HG03064 (cell line): ENCODE measurements at regions not wholly inside any gene's neighbourhood (a gene's known extent, or its start where the extent isn't known, plus 50 kb on each side); places are given as distances from the start of the nearest gene placed in this dataset.

Experiments
- ATAC-seq: cut with Tn5 transposase; IDR thresholded peaks from one replicate; pipeline ENCODE4 v1.9.1; 2021; ENCODE audit warnings: low read depth; ENCODE audit not compliant: unreplicated experiment

DNA sequence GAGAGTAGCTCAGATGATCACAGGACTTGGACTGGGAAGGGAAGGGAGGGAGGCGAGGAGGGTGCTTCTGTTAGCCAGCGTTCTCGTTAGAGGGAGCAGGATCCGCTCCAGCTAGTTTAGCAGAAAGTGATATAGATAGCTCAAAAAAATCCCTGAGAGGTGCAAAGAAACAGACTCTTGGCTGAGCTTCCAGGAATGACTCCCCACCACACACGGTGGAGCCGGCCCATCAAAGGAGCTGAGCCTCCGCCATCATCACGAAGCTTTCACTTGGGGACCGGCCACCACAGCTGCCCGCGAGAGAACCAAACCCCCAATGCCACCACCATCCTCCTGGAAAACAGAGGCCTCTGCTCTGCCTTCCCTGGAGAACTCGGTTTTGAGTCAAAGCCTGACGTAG is 124.6 kb upstream of the BCL2L14 start:
- no peak for ATAC-seq

- ATAC-seq: no peak
Observed at GRCh38 chr12:11947213-11947612, 123.5 kb upstream of the BCL2L14 start.

DNA sequence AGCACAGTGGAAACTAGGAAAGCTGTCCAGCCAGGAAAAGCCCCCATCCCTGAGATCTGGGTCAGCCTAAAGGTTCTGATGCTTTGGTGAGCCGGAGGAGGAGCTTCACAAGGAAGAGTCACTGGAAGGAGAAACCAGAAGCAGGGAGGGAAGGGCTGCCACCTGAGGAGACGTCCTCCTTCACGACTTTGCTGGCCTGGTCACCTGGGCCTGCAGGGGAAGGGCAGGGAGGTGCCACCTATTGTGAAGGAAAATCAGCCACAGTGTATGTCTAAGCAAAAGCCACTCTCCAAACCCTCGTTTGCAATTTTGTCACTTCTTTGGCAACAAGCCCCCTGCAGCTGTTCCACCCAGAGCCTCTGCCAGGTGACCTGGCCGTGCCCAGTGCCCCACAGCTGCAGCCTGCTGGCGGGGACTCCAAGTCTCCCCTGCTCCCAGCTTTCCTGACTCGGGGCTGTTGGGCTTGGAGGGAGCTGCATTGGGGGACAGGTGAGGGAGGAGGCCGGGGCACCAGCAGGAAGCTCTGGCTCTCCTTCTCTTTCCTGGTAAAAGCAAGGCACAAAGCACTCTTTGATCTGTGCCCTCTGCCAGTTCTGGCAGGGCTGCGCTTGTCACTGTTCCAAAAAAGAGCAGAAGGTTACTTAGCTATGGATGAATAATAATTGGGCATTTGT is 120.9 kb upstream of the BCL2L14 start:
- ATAC-seq: no peak

DNA sequence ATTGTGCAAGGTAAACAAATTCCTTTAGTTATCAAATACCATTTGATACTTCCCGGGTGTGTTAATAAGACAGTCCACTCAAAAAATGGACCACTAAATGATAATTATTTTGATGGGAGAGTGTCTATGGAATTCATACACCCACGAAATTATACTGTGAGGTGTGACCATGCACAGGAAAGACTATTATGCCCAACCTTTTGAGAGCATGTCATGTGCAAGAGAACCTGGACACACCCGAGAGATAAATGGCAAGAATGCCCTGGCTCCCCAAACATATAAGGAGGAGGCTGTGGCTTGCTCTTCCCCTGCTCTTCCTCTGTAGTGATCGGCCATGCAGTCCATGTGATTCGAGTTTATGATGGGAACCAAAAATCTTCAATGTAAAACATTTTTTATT is 119.5 kb upstream of the BCL2L14 start:
- no peak for ATAC-seq

DNA sequence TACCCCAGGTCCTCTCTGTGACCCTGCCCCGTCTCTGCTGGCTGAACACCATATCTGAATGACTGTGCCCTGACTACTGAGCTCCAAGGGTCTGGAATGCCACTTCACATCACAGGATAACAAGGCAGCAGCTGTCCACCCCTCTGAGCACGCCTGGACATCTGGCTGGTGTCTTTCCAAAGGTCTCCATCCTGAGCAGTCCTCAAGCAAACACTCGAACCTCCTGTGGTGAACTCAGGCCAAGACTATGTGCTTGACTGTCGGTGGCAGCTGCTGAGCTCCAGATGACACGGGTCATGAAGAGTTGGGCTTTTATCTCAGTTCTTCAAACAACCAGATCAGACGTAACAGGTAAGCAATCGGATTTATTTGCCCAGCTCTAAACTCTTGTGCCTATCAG is 117.2 kb upstream of the BCL2L14 start:
- no peak for ATAC-seq

DNA sequence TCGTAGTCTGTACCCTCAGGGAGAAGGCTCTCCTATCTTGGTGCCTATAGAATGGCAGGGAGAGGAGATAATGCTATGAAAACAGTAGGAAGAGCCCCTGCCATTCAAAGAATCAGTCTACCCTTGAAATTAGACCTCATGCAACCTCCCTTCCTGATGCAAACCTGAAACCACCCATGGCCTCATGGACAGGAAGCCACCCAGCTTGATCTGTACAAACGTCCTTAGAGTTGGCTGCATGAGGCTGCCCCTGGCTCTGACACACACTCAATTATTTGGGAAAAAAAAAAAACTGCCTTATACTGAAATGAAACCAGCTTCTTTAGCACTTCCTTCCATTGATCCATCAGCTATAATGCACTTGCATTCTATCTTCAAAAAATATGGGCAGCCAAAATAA is 116.6 kb upstream of the BCL2L14 start:
- no peak for ATAC-seq

DNA sequence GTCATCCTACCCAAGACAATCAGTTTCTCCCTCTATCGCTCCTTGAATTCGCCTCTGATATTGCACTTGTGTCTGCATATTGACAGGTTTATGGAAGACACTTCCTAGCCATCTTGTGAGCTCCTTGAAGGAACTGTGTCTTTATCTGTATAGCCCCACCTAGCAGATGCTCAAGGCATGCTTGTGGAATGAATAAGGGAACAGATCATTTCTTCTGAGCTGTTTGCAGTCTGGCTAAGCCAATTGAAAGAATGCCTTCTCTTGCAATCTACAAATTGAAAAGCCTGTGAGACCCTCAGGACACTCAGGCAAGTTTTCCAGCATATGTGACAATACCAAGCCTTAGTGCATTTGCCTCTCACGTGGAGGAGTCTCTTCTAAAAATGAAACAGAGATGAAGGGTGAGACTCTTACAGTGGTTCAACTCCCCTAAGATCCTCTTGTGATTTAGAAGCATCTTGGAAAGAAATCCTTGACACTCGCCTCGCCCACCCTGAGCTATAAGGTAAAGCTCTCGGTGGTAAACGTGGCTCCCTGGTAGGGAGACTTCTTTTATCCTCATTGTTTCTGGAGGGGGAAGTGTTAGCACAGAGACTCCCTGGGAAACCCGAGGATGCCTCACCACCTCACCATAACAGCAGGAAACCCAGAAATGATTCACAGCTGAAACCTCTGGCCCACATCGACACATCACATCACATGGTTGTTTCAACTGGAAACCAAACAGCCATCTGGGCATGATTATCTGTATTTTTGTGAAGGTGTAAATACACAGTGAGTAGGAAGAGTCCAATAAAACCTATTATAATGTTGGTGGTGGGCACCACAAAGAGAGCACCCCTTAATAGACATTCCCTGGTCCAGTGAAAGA is 112.3 kb upstream of the BCL2L14 start:
- no peak for ATAC-seq

DNA sequence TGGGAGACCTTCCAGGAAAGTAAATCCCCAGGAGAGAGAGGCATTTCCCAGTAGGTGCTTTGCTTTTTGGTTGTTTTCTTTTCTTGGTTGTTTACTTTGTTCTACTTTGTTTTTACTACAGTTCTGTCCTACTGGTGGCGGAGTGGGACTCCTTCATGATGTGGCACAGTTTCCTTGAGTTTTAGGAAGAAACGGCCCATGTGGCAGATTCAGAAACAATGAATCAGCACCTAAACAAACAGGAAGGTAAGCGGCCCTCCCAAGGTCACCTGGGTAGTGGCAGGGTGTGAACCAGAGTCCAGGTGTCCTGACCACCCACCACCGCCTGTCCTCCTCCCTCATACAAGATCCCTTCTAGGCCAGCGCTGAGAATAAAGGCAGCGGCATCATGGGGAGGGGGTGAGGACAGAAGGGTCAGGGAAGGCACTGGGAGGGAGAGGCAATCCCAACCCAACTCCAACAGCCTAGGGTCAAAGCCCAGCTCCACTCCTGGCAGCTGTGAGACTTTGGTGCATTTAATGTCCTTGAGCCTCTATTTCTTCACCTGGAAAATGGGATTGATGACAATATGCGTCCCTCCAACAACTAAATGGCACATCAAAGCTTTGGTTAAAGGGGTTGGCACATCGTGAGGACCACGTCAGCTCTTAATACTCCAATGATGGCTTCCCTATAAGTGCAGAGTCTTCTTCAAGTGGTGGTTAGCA is 111.5 kb upstream of the BCL2L14 start:
- ATAC-seq: no peak

DNA sequence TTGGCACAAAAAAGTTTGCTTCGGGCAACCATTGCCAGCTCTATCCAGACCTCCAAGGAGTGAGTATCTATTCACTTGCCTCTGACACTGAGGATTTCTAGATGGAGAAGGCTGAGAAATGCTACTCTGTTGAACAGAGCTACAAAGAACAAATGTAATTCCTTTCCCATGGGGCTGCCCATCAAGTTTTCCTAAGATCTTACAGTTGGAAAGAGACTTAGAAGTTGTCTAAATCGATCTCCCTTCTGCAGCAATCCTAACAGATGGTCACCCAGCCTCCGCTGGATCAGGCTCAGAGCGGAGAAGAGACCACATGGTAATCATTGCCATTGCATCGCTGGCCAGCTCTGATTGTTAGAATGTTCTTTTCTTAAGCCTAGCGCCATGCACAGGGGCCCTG is 110.1 kb upstream of the BCL2L14 start:
- ATAC-seq: no peak

GRCh38 chr12:11961686-11962085 is 109.1 kb upstream of the BCL2L14 start:
- ATAC-seq: no peak

DNA sequence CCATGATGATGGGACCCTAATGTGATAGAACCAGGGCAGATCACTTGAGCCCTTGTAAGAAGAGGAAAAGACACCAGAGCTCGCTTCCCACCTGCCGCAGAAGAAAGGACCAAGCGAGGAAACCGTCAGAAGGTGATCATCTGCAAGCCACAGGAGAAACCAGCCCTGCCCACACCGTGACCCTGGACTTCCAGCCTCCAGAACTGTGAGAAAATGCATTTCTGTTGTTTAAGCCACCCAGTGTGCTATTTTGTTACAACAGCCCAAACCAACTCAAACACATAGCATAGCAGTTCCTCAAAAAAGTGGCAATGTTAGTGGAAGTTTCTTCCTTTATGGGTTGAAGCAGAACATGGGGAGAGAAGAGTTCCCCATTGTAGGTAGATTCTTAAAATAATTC is 107.9 kb upstream of the BCL2L14 start:
- no peak for ATAC-seq

- ATAC-seq: no peak
Observed at GRCh38 chr12:11963841-11964471, 106.8 kb upstream of the BCL2L14 start.

DNA sequence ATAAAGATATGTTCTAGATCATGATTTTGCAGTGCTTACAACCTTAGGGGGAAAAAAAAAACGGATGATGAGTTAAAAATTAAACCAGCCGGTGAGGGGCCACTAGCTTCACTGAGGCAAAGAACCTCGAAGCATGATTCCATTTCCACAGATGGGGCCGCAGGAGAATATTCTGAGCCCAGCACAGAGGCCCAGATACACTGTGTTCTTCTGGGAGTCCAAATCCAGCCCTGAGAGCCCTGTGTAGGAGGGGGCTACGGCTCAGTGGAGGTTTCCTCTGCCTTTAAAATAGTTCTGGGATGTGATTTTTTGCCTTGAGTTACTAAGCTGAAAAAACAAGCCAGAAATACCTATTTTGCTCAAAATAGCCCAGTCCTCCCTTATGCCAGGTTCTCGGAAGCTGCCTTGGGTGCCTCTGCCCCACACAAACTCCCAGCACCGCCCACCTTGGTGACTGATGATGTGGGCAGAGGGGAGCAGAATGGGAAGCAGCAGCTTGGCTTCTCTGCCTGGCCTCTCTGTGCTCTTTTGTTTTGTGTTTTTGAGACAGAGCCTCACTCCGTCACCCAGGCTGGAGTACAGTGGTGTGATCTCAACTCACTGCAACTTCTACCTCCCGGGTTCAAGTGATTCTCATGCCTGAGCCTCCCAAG is 105.4 kb upstream of the BCL2L14 start:
- ATAC-seq: no peak

DNA sequence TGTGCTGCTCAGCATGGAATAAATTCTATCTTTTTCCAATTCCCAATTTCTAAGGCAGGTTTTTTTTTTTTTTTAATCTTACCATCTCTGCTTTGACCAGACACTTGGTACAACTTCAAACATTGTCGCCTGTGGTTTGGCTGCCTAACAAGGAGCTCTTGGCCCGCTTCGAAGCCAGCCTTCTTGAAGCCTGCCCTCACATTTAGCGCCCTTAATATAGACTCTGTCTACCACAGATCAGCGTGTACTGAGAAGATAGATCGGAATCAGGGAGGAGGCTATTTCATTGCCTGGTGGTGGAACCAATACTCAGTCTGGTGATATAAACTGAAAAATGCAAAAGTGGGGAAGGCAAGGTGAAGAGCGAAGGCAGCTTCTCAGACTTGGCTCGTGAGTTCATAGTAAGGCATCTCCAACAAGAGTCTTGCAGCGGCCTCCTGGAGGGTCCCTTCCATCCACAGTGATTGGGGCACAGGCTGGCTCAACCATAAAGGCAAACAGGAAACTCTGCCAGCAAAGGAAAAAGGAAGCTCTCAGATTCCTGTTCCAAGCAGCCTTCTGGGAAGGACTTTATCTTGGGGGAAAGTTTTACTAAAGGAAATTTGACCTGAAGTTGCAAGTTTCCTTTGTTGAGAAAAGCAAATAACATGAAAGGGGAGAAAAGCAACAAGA is 103.2 kb upstream of the BCL2L14 start:
- no peak for ATAC-seq

DNA sequence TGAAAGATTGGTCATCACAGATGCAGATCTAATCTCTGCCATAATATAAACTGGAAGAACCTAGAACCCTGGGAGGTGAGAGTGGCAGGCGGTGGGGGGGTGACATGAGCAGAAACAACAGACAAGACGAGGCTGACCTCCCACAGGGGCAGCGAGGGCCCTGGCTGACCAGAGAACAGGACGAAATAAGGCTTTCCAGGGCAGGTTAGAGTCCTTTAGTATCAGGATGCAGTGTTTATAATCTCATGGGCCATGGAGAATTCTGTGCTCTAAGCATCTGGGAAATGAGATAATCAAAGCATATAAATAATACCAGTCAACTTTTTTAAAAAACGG is 102.7 kb upstream of the BCL2L14 start:
- no peak for ATAC-seq

- no peak for ATAC-seq
Observed at GRCh38 chr12:11968516-11968915, 102.2 kb upstream of the BCL2L14 start.

GRCh38 chr12:11969437-11970154 is 101.1 kb upstream of the BCL2L14 start:
- ATAC-seq: peak; percentile 78

DNA sequence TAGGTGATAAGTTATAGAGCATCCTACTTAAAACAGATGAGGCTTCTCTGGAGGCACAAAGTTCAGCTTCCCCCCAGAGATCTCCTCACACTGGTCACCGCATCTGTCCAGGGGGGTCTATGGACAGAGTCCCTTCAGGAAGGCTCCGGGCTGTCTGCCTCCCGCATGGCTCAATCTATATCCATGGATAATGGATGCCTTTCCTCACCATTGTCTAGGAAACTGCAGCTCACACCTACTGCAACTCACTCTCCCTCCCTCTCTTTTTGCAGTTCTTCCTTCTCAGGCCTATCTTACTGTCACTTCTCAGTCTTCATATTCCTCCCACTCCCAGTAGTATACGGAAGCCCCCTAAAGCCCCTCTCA is 100.6 kb upstream of the BCL2L14 start:
- ATAC-seq: no peak

GRCh38 chr12:11973396-11973795 is 97.3 kb upstream of the BCL2L14 start:
- no peak for ATAC-seq

DNA sequence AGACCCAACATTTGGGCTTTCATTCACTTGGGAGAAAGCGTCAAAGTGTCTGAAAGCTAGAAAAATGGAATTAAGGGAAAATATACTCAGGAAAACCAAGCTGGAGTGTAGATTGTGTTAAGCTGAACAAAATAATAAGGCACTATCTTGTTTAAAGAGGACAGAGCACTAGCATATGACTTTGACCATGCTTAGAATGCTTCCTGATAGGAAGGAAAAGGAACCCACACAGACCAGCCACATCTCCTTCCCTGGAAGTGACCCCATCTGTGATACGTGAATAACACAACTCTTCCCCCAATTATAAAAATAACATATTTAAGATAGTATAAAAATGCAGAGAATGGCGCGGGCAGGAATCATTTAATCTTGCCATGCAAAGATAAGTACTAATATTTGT is 94.7 kb upstream of the BCL2L14 start:
- no peak for ATAC-seq
